K562 (cell line): ENCODE measurements at regions not wholly inside any gene's neighbourhood (a gene's known extent, or its start where the extent isn't known, plus 50 kb on each side); places are given as distances from the start of the nearest gene placed in this dataset.

Experiments used
- ATAC-seq: fragments of 200-7000 bp; cut with Tn5 transposase; 3 replicates; pipeline ENCODE4 v1.9.1; 2020; ENCODE audit warnings: moderate library complexity
- BruUV-seq: library from RNA; stranded (reverse); fragments of 400-500 nt; replicated peaks from 2 replicates; lab custom pipeline; 2021; lab: Mats Ljungman, UMichigan
- CTCF ChIA-PET: fragments of 300-600 bp; formaldehyde crosslinking; extraction: SDS; loops from one replicate; lab custom pipeline; 2021; ENCODE audit warnings: low intra/inter-chr PET ratio; lab: Yijun Ruan, JAX
- POLR2A ChIA-PET: fragments of 300-600, 350-650 bp; sonication (Branson Sonifier 250); formaldehyde crosslinking; extraction: SDS; loops from one replicate; lab custom pipeline; 2021; ENCODE audit warnings: antibody characterized with exemption, inconsistent platforms; lab: Yijun Ruan, JAX
- DNase-seq, 4 experiments: peaks; one replicate each; pipeline versions ENCODE4 v3.0.0 to v3.0.0-alpha.2; 2011 to 2018; ENCODE audit warnings: low spot score in 3 of 4, mixed read lengths in 3 of 4; ENCODE audit errors: extremely low read depth in 1 of 4
- FAIRE-seq: peaks from 2 replicates; lab custom pipeline; 2011; peaks lifted over from hg19 to GRCh38; lab: Jason Lieb, UNC
- H2AFZ ChIP-seq: 2 replicates; pipeline ENCODE4 v1.6.0; 2011; ENCODE audit warnings: low read depth, low read length, control low read depth, inconsistent platforms
- H3K27ac ChIP-seq: fragments of 200-600 bp; 3 replicates; pipeline ENCODE4 v1.8.0; 2011; ENCODE audit warnings: low read depth, mild to moderate bottlenecking, control low read depth, inconsistent platforms, low read length, moderate library complexity, mixed read lengths; ENCODE audit errors: extremely low read depth
- H3K27me3 ChIP-seq, 2 experiments: fragments of 300-600 bp in 1 of 2; 2 replicates in 1 of 2; 3 replicates in 1 of 2; pipeline versions ENCODE4 v1.6.0 to v1.8.0; 2011; ENCODE audit warnings: inconsistent platforms in 2 of 2, low read length in 2 of 2, mild to moderate bottlenecking in 1 of 2, mixed read lengths in 1 of 2, moderate library complexity in 1 of 2; ENCODE audit not compliant: control insufficient read depth in 2 of 2, insufficient read depth in 2 of 2
- H3K36me3 ChIP-seq: fragments of 300-600 bp; 3 replicates; pipeline ENCODE4 v1.8.0; 2011; ENCODE audit warnings: mild to moderate bottlenecking, low read length, inconsistent platforms; ENCODE audit not compliant: control insufficient read depth, insufficient read depth
- H3K4me1 ChIP-seq, 2 experiments: fragments of 200-600 bp in 1 of 2; replicated peaks in 1 of 2; 2 replicates in 1 of 2; 3 replicates in 1 of 2; pipeline versions ENCODE4 v1.5.1 to v1.8.0; 2011; ENCODE audit warnings: inconsistent platforms in 2 of 2, low read length in 2 of 2, mild to moderate bottlenecking in 1 of 2, mixed read lengths in 1 of 2, moderate library complexity in 1 of 2; ENCODE audit not compliant: control insufficient read depth in 2 of 2, insufficient read depth in 2 of 2
- H3K4me2 ChIP-seq: 2 replicates; pipeline ENCODE4 v1.6.1; 2011; ENCODE audit warnings: low read length, control low read depth, inconsistent platforms, mixed read lengths; ENCODE audit not compliant: insufficient read depth
- H3K4me3 ChIP-seq: fragments of 200-600 bp; sonication (generic), shearing (Covaris generic); 2 replicates; pipeline ENCODE4 v1.5.1; 2016; ENCODE audit warnings: control low read depth, inconsistent platforms
- H3K79me2 ChIP-seq: fragments of 200-600 bp; 3 replicates; pipeline ENCODE4 v1.8.0; 2011; ENCODE audit warnings: low read length, inconsistent platforms; ENCODE audit not compliant: control insufficient read depth, insufficient read depth
- H3K9ac ChIP-seq, 2 experiments: 2 replicates each; pipeline versions ENCODE4 v1.6.0 to v1.6.1; 2011; ENCODE audit warnings: low read depth in 2 of 2, low read length in 2 of 2, control low read depth in 1 of 2, inconsistent platforms in 1 of 2, mild to moderate bottlenecking in 1 of 2, mixed read lengths in 1 of 2; ENCODE audit not compliant: insufficient read depth in 1 of 2
- H3K9me1 ChIP-seq: one replicate; pipeline ENCODE4 v1.6.0; 2011; ENCODE audit warnings: inconsistent platforms, mild to moderate bottlenecking, low read length, moderate library complexity; ENCODE audit not compliant: control insufficient read depth, insufficient read depth
- H3K9me3 ChIP-seq: replicated peaks from 2 replicates; pipeline ENCODE4 v1.5.1; 2011; ENCODE audit warnings: low read depth, low read length, inconsistent platforms; ENCODE audit not compliant: control insufficient read depth, insufficient read depth
- H4K20me1 ChIP-seq: replicated peaks from 2 replicates; pipeline ENCODE4 v1.6.1; 2011; ENCODE audit warnings: low read length, inconsistent platforms, mixed read lengths; ENCODE audit not compliant: control insufficient read depth, insufficient read depth
- ARID1B ChIP-seq: fragments of 450-650 bp; IDR thresholded peaks from 2 replicates; pipeline ENCODE4 v1.6.1; 2016; ENCODE audit warnings: antibody characterized with exemption, mild to moderate bottlenecking, inconsistent platforms
- ASH1L ChIP-seq: fragments of 450-650 bp; IDR thresholded peaks from 2 replicates; pipeline ENCODE4 v1.6.1; 2018; ENCODE audit warnings: borderline replicate concordance, mild to moderate bottlenecking, low read depth; ENCODE audit not compliant: partially characterized antibody
- C11orf30 ChIP-seq: fragments of 450-650 bp; IDR thresholded peaks from 2 replicates; pipeline ENCODE4 v1.6.1; 2016; ENCODE audit warnings: low read depth, mild to moderate bottlenecking
- ETS2 ChIP-seq: IDR thresholded peaks from 2 replicates; pipeline ENCODE4 v1.6.1; 2016; ENCODE audit warnings: borderline replicate concordance, missing genetic modification characterization, mild to moderate bottlenecking, moderate library complexity, missing compliant biosample characterization; ENCODE audit not compliant: poor library complexity, severe bottlenecking
- GABPB2 ChIP-seq: fragments of 250-450 bp; sonication (Bioruptor Pico); conservative IDR thresholded peaks from 2 replicates; pipeline ENCODE4 v1.5.1; 2021; ENCODE audit warnings: mild to moderate bottlenecking
- NKRF ChIP-seq: fragments of 450-650 bp; IDR thresholded peaks from 2 replicates; pipeline ENCODE4 v1.6.1; 2016; ENCODE audit warnings: borderline replicate concordance
- NR3C1 ChIP-seq: sonication (generic); formaldehyde crosslinking; IDR thresholded peaks from 2 replicates; pipeline ENCODE4 v1.8.1; 2022; ENCODE audit warnings: missing genetic modification reagents
- PHTF2 ChIP-seq: fragments of 250-450 bp; sonication (Bioruptor Pico); IDR thresholded peaks from 2 replicates; pipeline ENCODE4 v1.5.0; 2021; ENCODE audit warnings: mild to moderate bottlenecking
- RFX5 ChIP-seq: IDR thresholded peaks from 2 replicates; pipeline ENCODE4 v1.6.1; 2011; ENCODE audit warnings: low read depth, mild to moderate bottlenecking, improper control_type of control experiment, low read length
- ZFP91 ChIP-seq: sonication (generic); formaldehyde crosslinking; IDR thresholded peaks from 2 replicates; pipeline ENCODE4 v1.8.0; 2022; ENCODE audit warnings: mild to moderate bottlenecking, missing genetic modification reagents
- ZNF311 ChIP-seq: fragments of 250-450 bp; sonication (Bioruptor Pico); IDR thresholded peaks from 2 replicates; pipeline ENCODE4 v1.4.0; 2020; ENCODE audit warnings: mild to moderate bottlenecking, moderate library complexity
- ZNF778 ChIP-seq: fragments of 450-650 bp; formaldehyde crosslinking; IDR thresholded peaks from 2 replicates; pipeline ENCODE4 v1.4.0; 2020; ENCODE audit warnings: mild to moderate bottlenecking, moderate library complexity
- WGBS: fragments of 100-300 bp; shearing (Covaris generic); methylation state at CpG from one replicate; pipeline ENCODE4 v1.1.6; 2016; ENCODE audit warnings: low coverage, mixed read lengths; ENCODE audit not compliant: insufficient coverage; ENCODE audit errors: missing lambda C conversion rate; 5-methylcytosine and 5-hydroxymethylcytosine counted together
- in situ Hi-C: fragments of 300-500 bp; cut with MboI; formaldehyde crosslinking; loops from 4 replicates; pipeline ENCODE4 v1.15.0; 2018; ENCODE audit warnings: inconsistent platforms, mixed read lengths
- intact Hi-C: fragments of 100-400 bp; cut with micrococcal nuclease; formaldehyde crosslinking; loops from 2 replicates; pipeline ENCODE4 v1.14.2; 2022

- TF ChIP-seq RFX5 = no peak
- no peak for TF ChIP-seq NKRF
These were observed 1756.9 kb upstream of the TENM3 start (continued) for GRCh38 chr4:180486342-180486741.

- intact Hi-C loops = no loop called here
- no peak overlapping the region for H2AFZ ChIP-seq
- no peaks in the 10 kb centered on the region for H3K4me1 ChIP-seq
- no peak for ATAC-seq
- no peaks in the 10 kb centered on the region for H3K9me1 ChIP-seq
- H3K9ac ChIP-seq = no peak overlapping the region
- ChIA-PET POLR2A (no interaction called here), CTCF (no interaction called here)
- H3K79me2 ChIP-seq = no peaks in the 10 kb centered on the region
- no peaks in the 10 kb centered on the region for H4K20me1 ChIP-seq
- no peak overlapping the region for H3K4me2 ChIP-seq
- no peak for DNase-seq
- H3K36me3 ChIP-seq = no peaks in the 10 kb centered on the region
- H3K27me3 ChIP-seq = no peaks in the 10 kb centered on the region
- no peak overlapping the region for H3K27ac ChIP-seq
- no TSS peak for BruUV-seq
- no peak for TF ChIP-seq GABPB2
- in situ Hi-C loops = no loop called here
- H3K9me3 ChIP-seq = no peaks in the 10 kb centered on the region
- FAIRE-seq = no peak
- no peak overlapping the region for H3K4me3 ChIP-seq
These were observed 1753.4 kb upstream of the TENM3 start for GRCh38 chr4:180489787-180490186.

GRCh38 chr4:180491210-180491609 is 1752.0 kb upstream of the TENM3 start:
- POLR2A ChIA-PET = no interaction called here
- TF ChIP-seq NR3C1 (no peak), PHTF2 (CRISPR knock-in tag) (no peak), ZNF311 (CRISPR knock-in tag) (no peak), ASH1L (no peak), ZFP91 (CRISPR knock-in tag) (no peak), ZNF778 (no peak), C11orf30 (no peak), ETS2 (tag) (no peak), ARID1B (no peak)

More at GRCh38 chr4:180491210-180491609, 1752.0 kb upstream of the TENM3 start:
- BruUV-seq = no TSS peak
- Histone ChIP-seq H3K9me3 (no peaks in the 10 kb centered on the region), H2AFZ (no peak overlapping the region), H3K4me3 (no peak overlapping the region), H3K4me2 (no peak overlapping the region), H3K79me2 (no peaks in the 10 kb centered on the region), H3K4me1 (no peaks in the 10 kb centered on the region), H3K9me1 (no peaks in the 10 kb centered on the region), H3K27me3 (no peaks in the 10 kb centered on the region), H4K20me1 (no peaks in the 10 kb centered on the region), H3K27ac (no peak overlapping the region), H3K36me3 (no peaks in the 10 kb centered on the region), H3K9ac (no peak overlapping the region)
- in situ Hi-C loops = no loop called here
- ATAC-seq (no peak), FAIRE-seq (no peak), DNase-seq (no peak)
- 8% methylated on average over 2 of the region's 2 CpGs for WGBS
- CTCF ChIA-PET = no interaction called here
- intact Hi-C loops = no loop called here
